Naive B cell (primary cell): ENCODE measurements at regions not wholly inside any gene's neighbourhood (a gene's known extent, or its start where the extent isn't known, plus 50 kb on each side); places are given as distances from the start of the nearest gene placed in this dataset.
A peak's percentile ranks its signal among the peaks of the same experiment; 100 is the strongest.
"Not testable (repeated sequence)": the region's sequence is repeated elsewhere in the genome, so short reads cannot be mapped to it uniquely, and the experiment has no call there.

ENCODE experiments used
- ATAC-seq, 2 donors: fragments of 150-1000 bp; cut with Tn5 transposase; 2 replicates each; pipeline ENCODE4 v1.10.0; 2021; ENCODE audit warnings: low read depth in 2 of 2, mild to moderate bottlenecking in 2 of 2, moderate library complexity in 2 of 2
- DNase-seq: peaks from one replicate; pipeline ENCODE4 v3.0.0; 2022
- H3K27ac Mint-ChIP-seq, 6 donors: one replicate each; pipeline ENCODE4 v1.8.0; 2020 to 2022; ENCODE audit warnings: mild to moderate bottlenecking in 6 of 6, mixed read lengths in 6 of 6, moderate library complexity in 5 of 6, inconsistent platforms in 2 of 6
- H3K27me3 Mint-ChIP-seq, 3 donors: one replicate each; pipeline ENCODE4 v1.8.0; 2021 to 2022; ENCODE audit warnings: mixed read lengths in 3 of 3, mild to moderate bottlenecking in 1 of 3
- H3K36me3 Mint-ChIP-seq, 2 donors: one replicate each; pipeline ENCODE4 v1.8.0; 2020 to 2022; ENCODE audit warnings: mixed read lengths in 2 of 2, inconsistent platforms in 1 of 2, mild to moderate bottlenecking in 1 of 2
- H3K4me1 Mint-ChIP-seq, 3 donors: one replicate each; pipeline ENCODE4 v1.8.0; 2020 to 2022; ENCODE audit warnings: mixed read lengths in 3 of 3, inconsistent platforms in 1 of 3, mild to moderate bottlenecking in 1 of 3, moderate library complexity in 1 of 3
- H3K4me3 Mint-ChIP-seq, 8 donors: one replicate each; pipeline ENCODE4 v1.8.0; 2020 to 2022; ENCODE audit warnings: mild to moderate bottlenecking in 8 of 8, mixed read lengths in 8 of 8, moderate library complexity in 8 of 8, inconsistent platforms in 2 of 8
- H3K9me3 Mint-ChIP-seq, 7 donors: one replicate each; pipeline ENCODE4 v1.8.0; 2020 to 2022; ENCODE audit warnings: mixed read lengths in 7 of 7, mild to moderate bottlenecking in 5 of 7, inconsistent platforms in 2 of 7, moderate library complexity in 1 of 7

- no peak for DNase-seq
- H3K4me3 Mint-ChIP-seq: no peak overlapping the region
- H3K27me3 Mint-ChIP-seq: peaks cover 0 to 21% (median 6%) of the 10 kb centered on the region in 3 donors
- no peaks in the 10 kb centered on the region for H3K4me1 Mint-ChIP-seq
- H3K27ac Mint-ChIP-seq: no peak overlapping the region
- no peak for ATAC-seq
- no peaks in the 10 kb centered on the region for H3K36me3 Mint-ChIP-seq
- peaks cover 0 to 10% (median 0%) of the 10 kb centered on the region in 7 donors for H3K9me3 Mint-ChIP-seq
Measured at GRCh38 chr1:184188037-184188436, 136.5 kb downstream of the TSEN15 start.

- H3K9me3 Mint-ChIP-seq: peaks cover 0 to 10% (median 0%) of the 10 kb centered on the region in 7 donors
- H3K27ac Mint-ChIP-seq: no peak overlapping the region
- no peak overlapping the region for H3K4me3 Mint-ChIP-seq
- DNase-seq: no peak
- no peaks in the 10 kb centered on the region for H3K4me1 Mint-ChIP-seq
- no peak for ATAC-seq
- H3K27me3 Mint-ChIP-seq: peaks cover 11 to 21% (median 15%) of the 10 kb centered on the region in 3 donors
- no peaks in the 10 kb centered on the region for H3K36me3 Mint-ChIP-seq
Measured at GRCh38 chr1:184189361-184189760, 137.8 kb downstream of the TSEN15 start.

- ATAC-seq: no peak
- Mint-ChIP-seq H3K4me3 (no peak overlapping the region), H3K27ac (no peak overlapping the region), H3K36me3 (no peaks in the 10 kb centered on the region), H3K9me3 (peaks cover 0 to 3% (median 0%) of the 10 kb centered on the region in 7 donors), H3K4me1 (no peaks in the 10 kb centered on the region), H3K27me3 (peaks cover 11 to 18% (median 15%) of the 10 kb centered on the region in 3 donors)
- DNase-seq: no peak
Measured at GRCh38 chr1:184190616-184191015, 139.1 kb downstream of the TSEN15 start.

- no peak for ATAC-seq
- no peak overlapping the region for H3K4me3 Mint-ChIP-seq
- H3K9me3 Mint-ChIP-seq: peaks cover 0 to 3% (median 0%) of the 10 kb centered on the region in 7 donors
- peaks cover 11 to 19% (median 15%) of the 10 kb centered on the region in 3 donors for H3K27me3 Mint-ChIP-seq
- no peaks in the 10 kb centered on the region for H3K4me1 Mint-ChIP-seq
- DNase-seq: no peak
- H3K36me3 Mint-ChIP-seq: no peaks in the 10 kb centered on the region
- no peak overlapping the region for H3K27ac Mint-ChIP-seq
Measured at GRCh38 chr1:184191181-184191621, 139.7 kb downstream of the TSEN15 start.

- no peak overlapping the region for H3K4me3 Mint-ChIP-seq
- H3K27ac Mint-ChIP-seq: no peak overlapping the region
- peaks cover 11 to 18% (median 15%) of the 10 kb centered on the region in 3 donors for H3K27me3 Mint-ChIP-seq
- H3K9me3 Mint-ChIP-seq: peaks cover 0 to 3% (median 0%) of the 10 kb centered on the region in 7 donors
- no peaks in the 10 kb centered on the region for H3K4me1 Mint-ChIP-seq
- no peaks in the 10 kb centered on the region for H3K36me3 Mint-ChIP-seq
- DNase-seq (no peak), ATAC-seq (no peak)
Measured at GRCh38 chr1:184192796-184193195, 141.3 kb downstream of the TSEN15 start.

- ATAC-seq (no peak), DNase-seq (no peak)
- H3K4me1 Mint-ChIP-seq: no peaks in the 10 kb centered on the region
- peaks cover 0 to 3% (median 0%) of the 10 kb centered on the region in 7 donors for H3K9me3 Mint-ChIP-seq
- H3K27ac Mint-ChIP-seq: no peak overlapping the region
- peaks cover 11 to 18% (median 15%) of the 10 kb centered on the region in 3 donors for H3K27me3 Mint-ChIP-seq
- H3K36me3 Mint-ChIP-seq: no peaks in the 10 kb centered on the region
- H3K4me3 Mint-ChIP-seq: no peak overlapping the region
Measured at GRCh38 chr1:184193451-184193850, 141.9 kb downstream of the TSEN15 start.

- H3K4me1 Mint-ChIP-seq: no peaks in the 10 kb centered on the region
- no peak overlapping the region for H3K4me3 Mint-ChIP-seq
- peaks cover 0 to 3% (median 0%) of the 10 kb centered on the region in 7 donors for H3K9me3 Mint-ChIP-seq
- H3K36me3 Mint-ChIP-seq: no peaks in the 10 kb centered on the region
- no peak for DNase-seq
- no peak overlapping the region for H3K27ac Mint-ChIP-seq
- ATAC-seq: no peak
- H3K27me3 Mint-ChIP-seq: peaks cover 11 to 18% (median 15%) of the 10 kb centered on the region in 3 donors
Measured at GRCh38 chr1:184194236-184194635, 142.7 kb downstream of the TSEN15 start.

- H3K27me3 Mint-ChIP-seq: peaks cover 7 to 18% (median 11%) of the 10 kb centered on the region in 3 donors
- H3K4me3 Mint-ChIP-seq, DNase-seq, ATAC-seq, H3K4me1 Mint-ChIP-seq, H3K36me3 Mint-ChIP-seq, H3K9me3 Mint-ChIP-seq: not testable (repeated sequence)
- H3K27ac Mint-ChIP-seq: peak overlapping the region in 1 of 6 donors; percentile 15
Measured at GRCh38 chr1:184195722-184196121, 144.2 kb downstream of the TSEN15 start.

GRCh38 chr1:184197831-184198230 lies 146.3 kb downstream of the TSEN15 start:
- H3K27me3 Mint-ChIP-seq: peaks cover 5 to 21% (median 17%) of the 10 kb centered on the region in 3 donors
- H3K4me1 Mint-ChIP-seq: no peaks in the 10 kb centered on the region
- H3K9me3 Mint-ChIP-seq: peaks cover 0 to 3% (median 0%) of the 10 kb centered on the region in 7 donors
- no peaks in the 10 kb centered on the region for H3K36me3 Mint-ChIP-seq
- ATAC-seq (no peak), DNase-seq (no peak)
- no peak overlapping the region for H3K27ac Mint-ChIP-seq
- peak overlapping the region in 1 of 8 donors; percentile 71 for H3K4me3 Mint-ChIP-seq

- Mint-ChIP-seq H3K4me3 (no peak overlapping the region), H3K27ac (no peak overlapping the region), H3K27me3 (peaks cover 5 to 15% (median 7%) of the 10 kb centered on the region in 3 donors), H3K4me1 (no peaks in the 10 kb centered on the region), H3K36me3 (no peaks in the 10 kb centered on the region), H3K9me3 (peaks cover 0 to 3% (median 0%) of the 10 kb centered on the region in 7 donors)
- ATAC-seq (no peak), DNase-seq (no peak)
Measured at GRCh38 chr1:184199036-184199435, 147.5 kb downstream of the TSEN15 start.

GRCh38 chr1:184199438-184200085 lies 148.0 kb downstream of the TSEN15 start:
- H3K9me3 Mint-ChIP-seq: peaks cover 0 to 3% (median 0%) of the 10 kb centered on the region in 7 donors
- peaks cover 5 to 12% (median 6%) of the 10 kb centered on the region in 3 donors for H3K27me3 Mint-ChIP-seq
- H3K36me3 Mint-ChIP-seq: no peaks in the 10 kb centered on the region

GRCh38 chr1:184208622-184209021 lies 157.1 kb downstream of the TSEN15 start:
- ATAC-seq: no peak
- no peaks in the 10 kb centered on the region for H3K4me1 Mint-ChIP-seq
- no peak for DNase-seq
- no peak overlapping the region for H3K27ac Mint-ChIP-seq
- H3K36me3 Mint-ChIP-seq: no peaks in the 10 kb centered on the region
- H3K27me3 Mint-ChIP-seq: peaks cover 0 to 8% (median 5%) of the 10 kb centered on the region in 3 donors
- no peaks in the 10 kb centered on the region for H3K9me3 Mint-ChIP-seq
- H3K4me3 Mint-ChIP-seq: no peak overlapping the region

More at GRCh38 chr1:184199438-184200085, 148.0 kb downstream of the TSEN15 start:
- no peak overlapping the region for H3K4me3 Mint-ChIP-seq
- no peaks in the 10 kb centered on the region for H3K4me1 Mint-ChIP-seq
- H3K27ac Mint-ChIP-seq: no peak overlapping the region
- DNase-seq (no peak), ATAC-seq (no peak)

GRCh38 chr1:184210031-184210430 lies 158.5 kb downstream of the TSEN15 start:
- H3K9me3 Mint-ChIP-seq: no peaks in the 10 kb centered on the region
- H3K4me3 Mint-ChIP-seq: no peak overlapping the region
- peaks cover 0 to 8% (median 5%) of the 10 kb centered on the region in 3 donors for H3K27me3 Mint-ChIP-seq
- H3K27ac Mint-ChIP-seq: no peak overlapping the region
- ATAC-seq: no peak
- no peaks in the 10 kb centered on the region for H3K4me1 Mint-ChIP-seq
- no peaks in the 10 kb centered on the region for H3K36me3 Mint-ChIP-seq
- DNase-seq: no peak

GRCh38 chr1:184210862-184211261 lies 159.3 kb downstream of the TSEN15 start:
- no peaks in the 10 kb centered on the region for H3K9me3 Mint-ChIP-seq
- ATAC-seq: no peak

More at GRCh38 chr1:184210862-184211261, 159.3 kb downstream of the TSEN15 start:
- DNase-seq: no peak
- Mint-ChIP-seq H3K36me3 (no peaks in the 10 kb centered on the region), H3K4me3 (no peak overlapping the region), H3K4me1 (no peaks in the 10 kb centered on the region), H3K27me3 (no peaks in the 10 kb centered on the region), H3K27ac (no peak overlapping the region)
